ENCODE measurements at regions not wholly inside any gene's neighbourhood (a gene's known extent, or its start where the extent isn't known, plus 50 kb on each side); places are given as distances from the start of the nearest gene placed in this dataset.

- TF ChIP-seq CTCF (IDR thresholded peaks at IDR 0.05) (no peak), POLR2A (IDR thresholded peaks at IDR 0.05) (no peak), EP300 (IDR thresholded peaks at IDR 0.05) (no peak)
These were observed 678.1 kb upstream of the SLC8A1 start for GRCh38 chr2:41129988-41130387.
